ENCODE measurements at regions not wholly inside any gene's neighbourhood (a gene's known extent, or its start where the extent isn't known, plus 50 kb on each side); places are given as distances from the start of the nearest gene placed in this dataset.

GRCh38 chr2:181760521-181760920, 80.2 kb upstream of the NEUROD1 start:
- Histone ChIP-seq H3K27ac (ENCODE audit: extremely low read depth, low read depth, low read length) (no peak overlapping the region), H3K4me3 (ENCODE audit: low read depth, low read length) (no peak overlapping the region), H3K36me3 (ENCODE audit: control insufficient read depth in 2 of 2, insufficient read depth in 1 of 2, low read length in 2 of 2) (no peaks in the 10 kb centered on the region), H3K9me3 (ENCODE audit: control insufficient read depth, insufficient read depth, low read depth, low read length) (no peaks in the 10 kb centered on the region), H3K4me1 (ENCODE audit: control insufficient read depth, insufficient read depth, low read length) (0 out of 2 replicates have a peak, but pooled peaks cover 2% of the 10 kb centered on the region)
- TF ChIP-seq HOXD13 (CRISPR knock-in tag; IDR thresholded peaks at IDR 0.05; ENCODE audit: borderline replicate concordance) (no peak), ZNF571 (tag by site-specific recombination; IDR thresholded peaks at IDR 0.05) (no peak), ZNF362 (tag by site-specific recombination; IDR thresholded peaks at IDR 0.05) (no peak), ZNF18 (tag by site-specific recombination; IDR thresholded peaks at IDR 0.05) (no peak), ZNF175 (tag by site-specific recombination; IDR thresholded peaks at IDR 0.05) (no peak)
- POLR2A ChIA-PET: no interaction called here
- CTCF ChIA-PET: no interaction called here

GRCh38 chr2:181761175-181761574, 80.9 kb upstream of the NEUROD1 start:
- ChIA-PET POLR2A (no interaction called here), CTCF (no interaction called here)
- Histone ChIP-seq H3K27ac (ENCODE audit: extremely low read depth, low read depth, low read length) (no peak overlapping the region), H3K4me3 (ENCODE audit: low read depth, low read length) (no peak overlapping the region), H3K36me3 (ENCODE audit: control insufficient read depth in 2 of 2, insufficient read depth in 1 of 2, low read length in 2 of 2) (no peaks in the 10 kb centered on the region), H3K4me1 (ENCODE audit: control insufficient read depth, insufficient read depth, low read length) (0 out of 2 replicates have a peak, but pooled peaks cover 2% of the 10 kb centered on the region), H3K9me3 (ENCODE audit: control insufficient read depth, insufficient read depth, low read depth, low read length) (no peaks in the 10 kb centered on the region)
- TF ChIP-seq ZNF48 (tag by site-specific recombination; IDR thresholded peaks at IDR 0.05) (no peak), ZNF132 (tag by site-specific recombination; IDR thresholded peaks at IDR 0.05; ENCODE audit: borderline replicate concordance) (no peak), PRDM6 (tag by site-specific recombination; IDR thresholded peaks at IDR 0.05) (no peak), ZBTB49 (tag by site-specific recombination; IDR thresholded peaks at IDR 0.05; ENCODE audit: low read depth) (no peak), ZNF549 (tag by site-specific recombination; IDR thresholded peaks at IDR 0.05) (no peak), PATZ1 (tag by site-specific recombination; IDR thresholded peaks at IDR 0.05) (no peak), ZBTB26 (tag by site-specific recombination; optimal IDR thresholded peaks at IDR 0.05) (no peak), ZNF518A (tag by site-specific recombination; conservative IDR thresholded peaks at IDR 0.05; ENCODE audit: low read depth) (no peak), ZSCAN18 (tag by site-specific recombination; IDR thresholded peaks at IDR 0.05) (no peak), ZNF391 (tag by site-specific recombination; IDR thresholded peaks at IDR 0.05; ENCODE audit: borderline replicate concordance, low read depth) (no peak), ZNF530 (tag by site-specific recombination; IDR thresholded peaks at IDR 0.05; ENCODE audit: low read depth) (no peak)

All from HEK293 (cell line).